GM12874 (cell line): ENCODE measurements at regions not wholly inside any gene's neighbourhood (a gene's known extent, or its start where the extent isn't known, plus 50 kb on each side); places are given as distances from the start of the nearest gene placed in this dataset.

Experiments
- CTCF ChIP-seq: IDR thresholded peaks from 2 replicates; pipeline ENCODE4 v1.5.1; 2011; ENCODE audit warnings: low read depth, mild to moderate bottlenecking, control low read depth, low read length, moderate library complexity; ENCODE audit not compliant: insufficient read depth

DNA sequence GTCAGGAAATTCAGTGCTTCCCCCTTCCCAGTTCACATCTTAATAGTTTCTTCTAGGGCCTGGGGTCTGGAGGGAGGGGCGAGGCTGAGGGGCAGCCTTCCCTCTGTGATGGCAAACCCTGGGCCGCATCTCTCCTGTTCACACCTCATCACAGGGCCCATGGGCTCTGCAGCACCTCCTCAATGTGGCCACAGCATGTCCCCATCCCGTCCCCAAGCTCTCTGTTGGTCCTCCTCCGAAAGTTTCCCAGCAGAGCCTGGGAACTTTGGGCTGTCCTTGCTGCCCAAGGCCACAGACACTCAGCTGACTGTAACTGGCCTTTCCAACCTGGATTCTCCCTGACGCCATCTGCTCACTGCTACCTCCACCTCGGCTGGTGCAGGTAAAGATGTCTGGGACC, 112.7 kb upstream of the PTPRM start:
- no peak for TF ChIP-seq CTCF

DNA sequence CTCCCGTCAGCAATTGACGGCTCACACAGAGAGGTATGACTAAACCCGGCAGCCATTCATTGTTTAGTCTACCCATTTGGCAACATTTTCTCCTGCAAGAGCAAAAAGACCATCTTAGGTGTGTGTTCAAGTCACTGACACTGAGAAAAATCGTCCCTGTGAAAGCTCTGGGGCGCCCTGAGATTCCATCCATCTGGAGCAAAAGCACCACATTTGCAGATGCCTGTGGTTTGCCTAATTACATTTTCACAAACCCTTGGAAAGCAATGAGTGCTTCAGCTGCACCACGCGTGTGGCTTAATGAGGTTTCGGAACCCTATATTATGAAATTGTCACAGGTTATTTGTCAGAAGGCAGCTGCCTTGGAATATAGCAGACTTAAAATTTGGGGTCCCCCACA, 110.7 kb upstream of the PTPRM start:
- TF ChIP-seq CTCF: no peak

- TF ChIP-seq CTCF: no peak
Measured at GRCh38 chr18:7457262-7457661, 109.9 kb upstream of the PTPRM start.

DNA sequence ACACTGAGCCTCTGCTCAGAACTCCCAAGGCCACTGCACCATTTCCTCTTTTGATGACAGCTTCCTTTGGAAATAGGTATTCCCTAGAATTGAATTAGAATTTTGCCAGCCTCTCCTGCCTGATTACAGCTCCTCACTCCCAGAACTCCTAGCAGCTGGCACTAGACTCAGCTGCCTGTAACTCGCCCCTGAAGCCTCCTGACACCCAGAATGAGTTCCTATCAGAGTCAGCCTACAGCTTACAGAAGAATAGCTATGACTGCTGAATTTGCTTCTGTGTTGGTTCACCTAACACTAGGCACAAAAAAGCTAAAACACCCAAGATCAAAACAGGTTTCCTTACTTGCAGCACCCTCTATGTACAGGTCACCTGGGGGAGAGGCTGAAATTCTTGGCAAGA, 108.2 kb upstream of the PTPRM start:
- TF ChIP-seq CTCF: no peak

GRCh38 chr18:7459851-7460770, 107.0 kb upstream of the PTPRM start:
- no peak for TF ChIP-seq CTCF

DNA sequence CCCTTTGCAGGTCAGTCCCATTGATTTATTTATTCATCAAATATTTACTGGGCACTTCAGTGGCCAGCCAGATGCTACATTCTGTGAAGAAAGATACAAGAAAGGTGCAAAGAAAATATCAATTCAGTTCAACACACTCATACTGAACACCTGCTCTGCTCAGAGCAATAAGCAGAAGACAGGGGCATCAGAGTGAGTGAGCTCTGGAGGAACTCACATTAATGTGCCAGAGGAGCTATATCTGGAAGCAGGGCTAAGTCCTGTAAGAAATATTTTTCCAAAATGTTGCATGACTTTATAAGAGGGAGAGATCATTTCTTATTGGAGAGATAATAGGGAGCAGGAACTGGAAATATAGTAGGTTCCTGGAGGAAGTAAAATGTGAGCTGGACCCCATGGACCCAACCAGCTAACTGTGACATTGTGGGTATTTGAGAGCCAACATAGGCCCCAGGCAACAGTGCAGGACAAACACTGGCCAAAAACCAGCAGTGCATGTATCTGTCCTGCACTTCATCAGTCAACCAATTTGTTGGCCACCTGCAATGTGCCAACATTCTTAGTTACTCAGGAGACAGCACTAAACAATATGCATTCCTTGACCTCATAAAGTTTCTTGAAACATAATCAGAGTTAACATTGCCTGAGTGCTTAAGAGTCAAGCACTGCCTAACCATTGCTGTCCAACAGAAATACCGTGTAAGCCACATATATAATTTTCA, 102.7 kb upstream of the PTPRM start:
- no peak for TF ChIP-seq CTCF

DNA sequence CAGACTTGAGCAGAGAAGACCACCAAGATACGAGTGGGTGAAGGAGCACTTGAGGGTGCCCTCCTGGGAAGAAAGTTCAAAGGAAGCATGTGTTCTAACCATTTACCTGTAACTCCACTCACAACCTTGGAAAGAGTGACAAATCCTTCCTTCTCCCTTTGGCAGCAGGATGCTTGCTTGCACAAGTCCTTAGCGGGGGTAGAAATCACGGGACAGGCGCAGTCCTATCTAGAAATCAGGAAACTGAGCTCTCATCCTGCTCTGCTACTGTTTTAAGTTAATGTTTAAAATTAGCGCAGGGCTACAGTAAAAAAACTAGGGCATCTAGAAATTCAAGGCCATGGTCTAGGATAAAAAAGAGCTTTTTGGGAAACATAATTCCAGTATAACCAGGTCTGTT, 100.9 kb upstream of the PTPRM start:
- TF ChIP-seq CTCF: no peak
